ENCODE measurements at regions not wholly inside any gene's neighbourhood (a gene's known extent, or its start where the extent isn't known, plus 50 kb on each side); places are given as distances from the start of the nearest gene placed in this dataset.

DNA sequence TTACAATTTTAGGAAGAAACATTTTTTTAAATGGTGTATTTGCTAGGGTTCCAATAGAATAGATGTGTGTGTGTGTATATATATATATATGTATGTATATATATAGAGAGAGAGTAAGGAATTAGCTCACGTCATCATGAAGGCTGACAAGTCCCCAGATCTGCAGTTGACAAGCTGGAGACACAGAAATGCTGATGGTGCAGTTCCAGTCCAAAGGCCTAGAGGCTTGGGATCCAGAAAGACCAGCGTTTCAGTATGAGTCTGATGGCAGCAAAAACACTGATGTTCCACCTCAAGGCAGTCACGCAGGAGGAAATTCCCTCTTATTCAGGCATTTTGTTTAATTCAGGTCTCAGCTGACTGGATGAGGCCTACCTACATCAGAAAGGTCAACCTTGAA is 386.8 kb downstream of the PTH2R start:
- TF ChIP-seq, protein P1, sequence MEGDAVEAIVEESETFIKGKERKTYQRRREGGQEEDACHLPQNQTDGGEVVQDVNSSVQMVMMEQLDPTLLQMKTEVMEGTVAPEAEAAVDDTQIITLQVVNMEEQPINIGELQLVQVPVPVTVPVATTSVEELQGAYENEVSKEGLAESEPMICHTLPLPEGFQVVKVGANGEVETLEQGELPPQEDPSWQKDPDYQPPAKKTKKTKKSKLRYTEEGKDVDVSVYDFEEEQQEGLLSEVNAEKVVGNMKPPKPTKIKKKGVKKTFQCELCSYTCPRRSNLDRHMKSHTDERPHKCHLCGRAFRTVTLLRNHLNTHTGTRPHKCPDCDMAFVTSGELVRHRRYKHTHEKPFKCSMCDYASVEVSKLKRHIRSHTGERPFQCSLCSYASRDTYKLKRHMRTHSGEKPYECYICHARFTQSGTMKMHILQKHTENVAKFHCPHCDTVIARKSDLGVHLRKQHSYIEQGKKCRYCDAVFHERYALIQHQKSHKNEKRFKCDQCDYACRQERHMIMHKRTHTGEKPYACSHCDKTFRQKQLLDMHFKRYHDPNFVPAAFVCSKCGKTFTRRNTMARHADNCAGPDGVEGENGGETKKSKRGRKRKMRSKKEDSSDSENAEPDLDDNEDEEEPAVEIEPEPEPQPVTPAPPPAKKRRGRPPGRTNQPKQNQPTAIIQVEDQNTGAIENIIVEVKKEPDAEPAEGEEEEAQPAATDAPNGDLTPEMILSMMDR (conservative IDR thresholded peaks at IDR 0.05; ENCODE audit: low read depth, low read length) = no peak
- TF ChIP-seq EZH2 (IDR thresholded peaks at IDR 0.05; ENCODE audit: borderline replicate concordance, low read depth, low read length, poor library complexity, severe bottlenecking) = no peak

Data from A673 (cell line).